ENCODE measurements at regions not wholly inside any gene's neighbourhood (a gene's known extent, or its start where the extent isn't known, plus 50 kb on each side); places are given as distances from the start of the nearest gene placed in this dataset.

DNA sequence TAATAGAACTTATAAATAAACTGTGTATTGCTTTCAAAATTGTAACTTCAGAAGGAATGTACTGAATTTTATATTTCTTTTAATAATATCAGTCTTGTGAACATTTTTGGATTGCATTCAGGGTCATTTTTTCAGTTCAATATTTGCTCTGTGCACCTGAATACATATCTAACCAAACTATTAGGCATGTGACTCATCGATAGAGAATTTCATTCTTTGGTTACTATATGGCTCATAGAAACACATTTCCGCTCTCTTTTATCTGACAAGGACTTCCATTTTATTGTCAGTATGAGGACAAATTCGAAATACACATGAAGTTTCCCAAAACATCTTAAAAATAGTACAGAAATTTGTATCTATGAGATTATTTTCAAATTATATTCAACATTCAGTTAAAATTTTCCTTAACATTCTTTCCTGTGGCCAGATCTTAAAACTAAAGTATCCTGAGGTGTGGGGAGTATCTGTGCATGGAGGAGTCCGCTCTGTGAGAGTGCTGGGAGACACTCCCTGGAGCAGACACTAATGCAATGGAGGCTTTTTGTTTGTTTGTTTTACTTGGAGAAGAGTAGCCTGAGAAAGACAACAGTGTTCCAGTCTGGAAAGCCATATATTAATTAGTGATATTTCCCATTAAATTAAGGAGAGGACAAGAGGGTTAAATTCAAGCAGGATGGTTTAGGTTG, 483.6 kb downstream of the PCDH20 start:
- Histone ChIP-seq H3K4me1 (no peaks in the 10 kb centered on the region), H3K9me3 (no peaks in the 10 kb centered on the region), H3K27ac (no peak overlapping the region), H3K27me3 (ENCODE audit: insufficient read depth in 3 of 3, low read length in 2 of 3) (no peaks in the 10 kb centered on the region), H3K36me3 (ENCODE audit: insufficient read depth in 1 of 2, low read depth in 1 of 2) (no peaks in the 10 kb centered on the region), H3K4me3 (no peak overlapping the region)
- WGBS, 3 donors, result 61 to 73% (median 72%) methylated on average over 4 of the region's 4 CpGs
- ATAC-seq (no peak), DNase-seq (no peak)
- TF ChIP-seq, protein P1, sequence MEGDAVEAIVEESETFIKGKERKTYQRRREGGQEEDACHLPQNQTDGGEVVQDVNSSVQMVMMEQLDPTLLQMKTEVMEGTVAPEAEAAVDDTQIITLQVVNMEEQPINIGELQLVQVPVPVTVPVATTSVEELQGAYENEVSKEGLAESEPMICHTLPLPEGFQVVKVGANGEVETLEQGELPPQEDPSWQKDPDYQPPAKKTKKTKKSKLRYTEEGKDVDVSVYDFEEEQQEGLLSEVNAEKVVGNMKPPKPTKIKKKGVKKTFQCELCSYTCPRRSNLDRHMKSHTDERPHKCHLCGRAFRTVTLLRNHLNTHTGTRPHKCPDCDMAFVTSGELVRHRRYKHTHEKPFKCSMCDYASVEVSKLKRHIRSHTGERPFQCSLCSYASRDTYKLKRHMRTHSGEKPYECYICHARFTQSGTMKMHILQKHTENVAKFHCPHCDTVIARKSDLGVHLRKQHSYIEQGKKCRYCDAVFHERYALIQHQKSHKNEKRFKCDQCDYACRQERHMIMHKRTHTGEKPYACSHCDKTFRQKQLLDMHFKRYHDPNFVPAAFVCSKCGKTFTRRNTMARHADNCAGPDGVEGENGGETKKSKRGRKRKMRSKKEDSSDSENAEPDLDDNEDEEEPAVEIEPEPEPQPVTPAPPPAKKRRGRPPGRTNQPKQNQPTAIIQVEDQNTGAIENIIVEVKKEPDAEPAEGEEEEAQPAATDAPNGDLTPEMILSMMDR (IDR thresholded peaks at IDR 0.05), result no peak
- intact Hi-C loops (cut with DNase I), result no loop called here

DNA sequence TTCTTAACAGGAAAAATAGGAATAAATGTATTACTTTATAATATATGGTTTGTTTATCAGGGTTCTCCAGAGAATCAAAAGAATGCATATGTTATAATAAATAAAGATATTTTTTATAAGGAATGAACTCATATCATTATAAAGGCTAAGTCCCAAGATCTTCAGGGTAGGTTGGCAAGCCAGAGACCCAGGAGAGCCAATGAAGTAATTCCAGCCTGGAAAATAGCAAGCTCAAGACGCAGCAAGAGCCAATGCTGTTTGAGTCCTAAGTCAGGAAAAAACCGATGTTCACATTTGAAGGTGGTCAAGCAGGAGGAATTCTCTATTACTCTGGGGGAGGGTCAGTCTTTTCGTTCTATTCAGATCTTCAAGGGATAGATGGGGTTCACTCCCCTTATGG, 490.0 kb downstream of the PCDH20 start:
- ATAC-seq (no peak), DNase-seq (no peak)

DNA sequence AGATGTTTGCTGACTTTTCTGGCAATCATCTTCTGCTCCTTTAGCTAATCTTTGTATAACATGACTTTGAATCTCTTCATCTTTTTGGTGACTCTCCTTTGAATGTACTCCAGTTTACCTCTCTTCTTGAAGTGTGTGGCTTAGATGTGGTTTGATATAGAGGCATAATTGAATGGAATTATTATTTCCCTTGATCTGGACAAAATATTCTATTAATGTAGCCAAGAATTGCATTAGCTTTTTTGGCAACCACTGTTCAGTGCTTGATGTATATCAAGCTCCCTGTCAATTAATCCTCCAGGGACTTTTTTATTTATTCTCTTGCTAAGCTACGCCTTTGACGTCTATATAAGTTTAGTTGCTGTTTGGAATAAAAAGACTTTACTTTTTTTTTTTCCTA, 490.8 kb downstream of the PCDH20 start:
- intact Hi-C loops (cut with DNase I), result no loop called here
- ATAC-seq (no peak), DNase-seq (no peak)
- Histone ChIP-seq H3K9me3 (no peaks in the 10 kb centered on the region), H3K4me3 (no peak overlapping the region), H3K4me1 (no peaks in the 10 kb centered on the region), H3K27me3 (ENCODE audit: insufficient read depth in 3 of 3, low read length in 2 of 3) (no peaks in the 10 kb centered on the region), H3K36me3 (ENCODE audit: insufficient read depth in 1 of 2, low read depth in 1 of 2) (no peaks in the 10 kb centered on the region), H3K27ac (no peak overlapping the region)
- WGBS, 3 donors, result 72 to 78% (median 76%) methylated on average over 2 of the region's 2 CpGs
- TF ChIP-seq, protein P1 (IDR thresholded peaks at IDR 0.05), result no peak

More for the DNA sequence above, 490.0 kb downstream of the PCDH20 start:
- 80 to 90% (median 84%) methylated on average over 3 of the region's 3 CpGs for WGBS, 3 donors
- Histone ChIP-seq H3K4me3 (no peak overlapping the region), H3K27me3 (ENCODE audit: insufficient read depth in 3 of 3, low read length in 2 of 3) (no peaks in the 10 kb centered on the region), H3K36me3 (ENCODE audit: insufficient read depth in 1 of 2, low read depth in 1 of 2) (no peaks in the 10 kb centered on the region), H3K4me1 (no peaks in the 10 kb centered on the region), H3K27ac (no peak overlapping the region), H3K9me3 (no peaks in the 10 kb centered on the region)
- TF ChIP-seq, protein P1 (IDR thresholded peaks at IDR 0.05), result no peak
- intact Hi-C loops (cut with DNase I), result no loop called here

DNA sequence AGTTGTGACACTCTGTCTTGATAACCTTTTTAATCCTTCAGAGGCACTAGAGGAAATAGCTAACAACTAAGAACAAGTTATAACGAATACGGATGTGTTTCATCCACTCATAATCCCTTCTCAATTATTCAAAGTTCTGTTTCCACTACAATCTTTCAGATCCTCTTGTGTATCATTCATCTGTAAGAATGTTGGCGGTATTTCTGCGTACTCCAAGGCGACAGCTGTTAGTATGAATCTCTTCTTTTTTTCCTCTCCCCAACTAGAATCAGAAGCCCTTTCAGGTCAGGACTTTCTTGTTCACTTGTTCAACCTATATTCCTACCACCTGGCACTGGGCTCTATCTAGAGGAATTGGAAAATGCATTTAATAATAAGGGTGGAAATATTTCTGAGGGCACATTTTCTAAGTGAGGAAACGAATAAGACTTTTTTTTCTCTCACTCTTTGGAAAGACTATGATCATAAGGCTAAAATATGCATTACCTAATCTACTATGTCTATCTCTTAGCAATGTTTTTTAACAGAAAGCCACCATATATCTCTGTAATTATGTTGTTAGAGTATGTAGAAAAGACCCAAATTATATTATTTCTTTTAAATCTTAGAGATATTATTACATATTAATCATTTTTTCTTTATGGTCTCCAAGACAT, 492.9 kb downstream of the PCDH20 start:
- ATAC-seq (no peak), DNase-seq (no peak)
- Histone ChIP-seq H3K4me3 (no peak overlapping the region), H3K9me3 (no peaks in the 10 kb centered on the region), H3K27me3 (ENCODE audit: insufficient read depth in 3 of 3, low read length in 2 of 3) (no peaks in the 10 kb centered on the region), H3K36me3 (ENCODE audit: insufficient read depth in 1 of 2, low read depth in 1 of 2) (no peaks in the 10 kb centered on the region), H3K27ac (no peak overlapping the region), H3K4me1 (no peaks in the 10 kb centered on the region)
- TF ChIP-seq, protein P1 (IDR thresholded peaks at IDR 0.05), result no peak
- intact Hi-C loops (cut with DNase I), result no loop called here
- 16 to 20% (median 17%) methylated on average over 6 of the region's 6 CpGs for whole genome bisulfite sequencing, 3 donors

Data from psoas muscle (tissue), 7 donors.